ENCODE measurements at regions not wholly inside any gene's neighbourhood (a gene's known extent, or its start where the extent isn't known, plus 50 kb on each side); places are given as distances from the start of the nearest gene placed in this dataset.

DNA sequence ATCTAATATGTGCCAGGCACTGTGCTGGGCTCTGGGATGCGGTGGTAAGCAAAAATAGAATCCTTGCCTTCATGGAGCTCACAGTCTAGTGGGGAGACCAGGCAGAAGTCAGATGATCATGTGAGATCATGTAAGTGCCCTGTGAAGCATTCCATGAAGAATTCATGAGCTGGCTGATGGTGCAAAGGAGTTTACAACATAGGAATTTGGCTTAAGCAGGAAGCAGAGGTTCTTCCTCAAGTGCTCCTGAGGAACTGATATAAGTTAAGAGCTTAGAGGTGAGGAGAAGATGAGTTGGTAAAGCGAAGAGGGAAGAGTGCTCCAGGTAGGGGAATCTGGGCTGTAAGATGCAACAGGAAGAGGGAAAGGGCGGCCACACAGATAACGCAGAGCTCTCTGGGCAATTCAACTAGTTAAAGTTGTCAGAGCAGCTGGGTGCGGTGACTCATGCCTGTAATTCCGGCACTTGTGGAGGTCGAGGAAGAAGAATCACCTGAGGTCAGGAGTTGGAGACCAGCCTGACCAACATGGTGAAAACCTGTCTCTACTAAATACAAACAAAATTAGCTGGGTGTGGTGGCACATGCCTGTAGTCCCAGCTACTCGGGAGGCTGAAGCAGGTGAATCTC lies 78.5 kb upstream of the SPATA31D4 start:
- intact Hi-C loops (cut with DNase I), result no loop called here
- ATAC-seq (no peak), DNase-seq (no peak)

DNA sequence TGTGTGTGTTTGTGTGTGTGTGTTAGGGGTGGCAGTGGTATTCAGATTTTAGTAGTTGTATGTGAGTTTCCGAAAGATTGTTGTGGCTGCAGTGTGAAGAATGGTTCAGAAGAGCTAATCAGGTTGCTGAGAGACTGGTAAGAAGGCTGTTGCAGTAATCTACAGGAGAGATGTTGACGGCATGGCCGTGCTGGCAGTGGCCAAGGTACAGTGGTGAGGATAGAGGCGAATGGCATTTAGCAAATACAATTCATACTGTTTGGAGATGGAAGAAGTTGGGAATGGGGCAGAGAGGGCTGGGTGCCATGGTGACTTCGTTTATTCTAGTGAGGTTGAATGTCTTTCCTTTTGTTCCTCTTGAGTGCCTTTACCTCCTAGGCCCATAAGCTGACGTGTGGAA lies 77.5 kb upstream of the SPATA31D4 start:
- no peaks in the 10 kb centered on the region for H3K9me3 ChIP-seq
- no peak for ATAC-seq
- H3K27me3 ChIP-seq, result no peaks in the 10 kb centered on the region
- H3K4me1 ChIP-seq, result no peaks in the 10 kb centered on the region
- no peak overlapping the region for H3K27ac ChIP-seq
- no peaks in the 10 kb centered on the region for H3K36me3 ChIP-seq
- intact Hi-C loops (cut with DNase I), result no loop called here
- TF ChIP-seq, protein P1, sequence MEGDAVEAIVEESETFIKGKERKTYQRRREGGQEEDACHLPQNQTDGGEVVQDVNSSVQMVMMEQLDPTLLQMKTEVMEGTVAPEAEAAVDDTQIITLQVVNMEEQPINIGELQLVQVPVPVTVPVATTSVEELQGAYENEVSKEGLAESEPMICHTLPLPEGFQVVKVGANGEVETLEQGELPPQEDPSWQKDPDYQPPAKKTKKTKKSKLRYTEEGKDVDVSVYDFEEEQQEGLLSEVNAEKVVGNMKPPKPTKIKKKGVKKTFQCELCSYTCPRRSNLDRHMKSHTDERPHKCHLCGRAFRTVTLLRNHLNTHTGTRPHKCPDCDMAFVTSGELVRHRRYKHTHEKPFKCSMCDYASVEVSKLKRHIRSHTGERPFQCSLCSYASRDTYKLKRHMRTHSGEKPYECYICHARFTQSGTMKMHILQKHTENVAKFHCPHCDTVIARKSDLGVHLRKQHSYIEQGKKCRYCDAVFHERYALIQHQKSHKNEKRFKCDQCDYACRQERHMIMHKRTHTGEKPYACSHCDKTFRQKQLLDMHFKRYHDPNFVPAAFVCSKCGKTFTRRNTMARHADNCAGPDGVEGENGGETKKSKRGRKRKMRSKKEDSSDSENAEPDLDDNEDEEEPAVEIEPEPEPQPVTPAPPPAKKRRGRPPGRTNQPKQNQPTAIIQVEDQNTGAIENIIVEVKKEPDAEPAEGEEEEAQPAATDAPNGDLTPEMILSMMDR (IDR thresholded peaks at IDR 0.05), result no peak
- H3K4me3 ChIP-seq, result no peak overlapping the region
- no peak for DNase-seq

More for the DNA sequence above, 78.5 kb upstream of the SPATA31D4 start:
- no peaks in the 10 kb centered on the region for H3K27me3 ChIP-seq
- no peak overlapping the region for H3K27ac ChIP-seq
- H3K9me3 ChIP-seq, result no peaks in the 10 kb centered on the region
- TF ChIP-seq, protein P1 (IDR thresholded peaks at IDR 0.05), result no peak
- no peak overlapping the region for H3K4me3 ChIP-seq
- H3K36me3 ChIP-seq, result no peaks in the 10 kb centered on the region
- no peaks in the 10 kb centered on the region for H3K4me1 ChIP-seq

DNA sequence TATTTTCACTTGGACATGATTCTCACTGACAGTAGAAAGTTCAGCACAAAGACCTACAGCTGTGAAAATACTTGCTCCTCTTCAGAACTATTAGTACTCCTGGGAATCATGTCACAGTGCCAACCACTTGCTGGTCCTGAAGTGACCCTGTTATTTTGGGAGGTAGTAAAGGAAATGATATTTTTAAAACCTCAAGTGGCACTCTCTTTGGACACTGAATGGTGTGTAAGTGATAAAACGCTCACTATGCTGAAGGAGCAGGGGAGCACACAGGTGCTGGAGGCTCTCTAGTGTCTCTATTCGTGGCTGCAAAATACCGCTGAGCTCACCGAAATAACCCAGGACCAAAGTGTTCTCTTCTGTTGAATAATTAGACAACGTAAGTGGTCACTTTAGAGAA lies 76.9 kb upstream of the SPATA31D4 start:
- H3K9me3 ChIP-seq, result no peaks in the 10 kb centered on the region
- ATAC-seq, result no peak
- TF ChIP-seq, protein P1 (IDR thresholded peaks at IDR 0.05), result no peak
- no peak for DNase-seq
- H3K27ac ChIP-seq, result no peak overlapping the region
- no peak overlapping the region for H3K4me3 ChIP-seq
- intact Hi-C loops (cut with DNase I), result no loop called here
- H3K27me3 ChIP-seq, result no peaks in the 10 kb centered on the region
- no peaks in the 10 kb centered on the region for H3K36me3 ChIP-seq
- H3K4me1 ChIP-seq, result no peaks in the 10 kb centered on the region

DNA sequence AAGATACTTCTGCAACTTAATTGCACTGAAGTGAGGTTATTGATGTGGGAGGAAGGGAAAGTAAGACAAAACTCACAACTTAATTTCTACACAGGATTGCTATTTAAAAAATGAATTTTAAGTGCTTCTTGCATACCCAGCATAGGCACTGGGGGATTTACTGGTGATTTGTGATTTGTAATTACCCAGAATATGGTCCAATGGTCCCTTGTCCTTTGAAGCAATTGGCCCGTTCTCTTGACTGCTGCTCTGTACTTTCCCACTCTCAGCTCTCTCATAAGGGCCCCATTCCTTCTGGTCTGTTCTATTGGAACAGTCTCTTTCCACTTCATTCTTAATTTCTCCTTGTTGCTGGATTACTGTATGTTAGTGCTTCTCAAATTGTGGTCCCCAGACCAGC lies 75.4 kb upstream of the SPATA31D4 start:
- TF ChIP-seq, protein P1 (IDR thresholded peaks at IDR 0.05), result no peak
- DNase-seq (no peak), ATAC-seq (no peak)
- no peak overlapping the region for H3K4me3 ChIP-seq
- H3K36me3 ChIP-seq, result no peaks in the 10 kb centered on the region
- intact Hi-C loops (cut with DNase I), result no loop called here
- H3K4me1 ChIP-seq, result no peaks in the 10 kb centered on the region
- H3K27ac ChIP-seq, result no peak overlapping the region
- no peaks in the 10 kb centered on the region for H3K27me3 ChIP-seq
- H3K9me3 ChIP-seq, result no peaks in the 10 kb centered on the region

DNA sequence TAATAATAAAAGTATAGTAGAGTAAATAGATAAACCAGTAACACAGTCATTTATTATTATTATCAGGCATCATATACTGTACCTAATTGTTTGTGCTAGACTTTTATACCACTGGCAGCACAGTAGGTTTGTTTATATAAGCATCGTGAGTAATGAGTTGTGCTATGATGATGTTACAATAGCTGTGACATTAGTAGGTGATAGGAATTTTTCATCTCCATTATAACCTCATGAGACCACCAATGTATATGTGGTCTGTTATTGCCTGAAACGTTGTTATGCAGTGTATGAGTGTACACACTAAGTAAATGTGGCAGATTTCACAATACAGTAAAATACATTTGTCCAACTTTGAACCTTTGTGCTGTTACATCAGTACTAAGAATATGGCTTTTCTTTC lies 72.7 kb upstream of the SPATA31D4 start:
- H3K27ac ChIP-seq, result no peak overlapping the region
- ATAC-seq, result no peak
- TF ChIP-seq, protein P1 (IDR thresholded peaks at IDR 0.05), result no peak
- DNase-seq, result no peak
- no peaks in the 10 kb centered on the region for H3K9me3 ChIP-seq
- no peaks in the 10 kb centered on the region for H3K27me3 ChIP-seq
- H3K36me3 ChIP-seq, result no peaks in the 10 kb centered on the region
- no peak overlapping the region for H3K4me3 ChIP-seq
- intact Hi-C loops (cut with DNase I), result no loop called here
- no peaks in the 10 kb centered on the region for H3K4me1 ChIP-seq
